HG03439 (cell line): ENCODE measurements at regions not wholly inside any gene's neighbourhood (a gene's known extent, or its start where the extent isn't known, plus 50 kb on each side); places are given as distances from the start of the nearest gene placed in this dataset.
"Not testable (repeated sequence)": the region's sequence is repeated elsewhere in the genome, so short reads cannot be mapped to it uniquely, and the experiment has no call there.

Experiments
- ATAC-seq: cut with Tn5 transposase; IDR thresholded peaks from one replicate; pipeline ENCODE4 v1.9.1; 2021; ENCODE audit warnings: mild to moderate bottlenecking, moderate library complexity; ENCODE audit not compliant: unreplicated experiment

DNA sequence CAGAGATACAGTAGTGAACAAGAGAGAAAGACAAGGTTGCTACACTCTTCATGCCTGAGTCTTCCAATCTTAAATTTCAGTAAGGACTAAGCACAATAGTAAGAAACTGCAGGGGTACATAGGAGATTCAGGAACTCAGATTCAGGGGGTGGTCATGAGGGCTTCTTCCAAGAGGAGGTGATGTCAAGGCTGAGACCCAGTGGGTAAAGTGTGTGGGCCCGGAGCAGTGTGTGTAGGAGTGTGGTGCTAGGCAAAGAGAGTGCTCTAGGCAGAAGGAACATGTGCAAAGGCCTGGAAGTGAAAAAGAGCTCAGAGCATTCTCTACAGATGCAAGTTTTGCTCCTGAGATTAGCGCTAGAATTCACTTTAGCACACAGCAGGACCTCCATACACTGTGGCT is 102.9 kb upstream of the SPATA12 start:
- ATAC-seq: no peak

DNA sequence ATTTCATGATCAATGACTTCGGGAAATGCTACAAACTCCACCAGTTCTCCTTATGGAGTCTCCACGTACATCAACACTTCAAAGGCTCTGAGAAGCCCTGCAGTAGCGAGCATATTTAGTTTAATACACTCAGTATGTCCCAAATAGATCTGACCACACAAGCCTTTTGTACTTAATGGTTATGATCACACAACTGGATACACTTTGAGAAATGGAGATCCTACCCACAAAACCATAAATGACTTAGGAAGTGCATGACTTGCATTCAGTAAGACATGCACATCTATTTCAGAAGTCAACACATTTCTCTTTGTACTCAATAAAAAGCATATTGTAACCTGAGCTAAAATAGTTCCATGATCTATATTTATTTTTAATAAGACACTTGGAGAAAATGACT is 103.6 kb upstream of the SPATA12 start:
- no peak for ATAC-seq

DNA sequence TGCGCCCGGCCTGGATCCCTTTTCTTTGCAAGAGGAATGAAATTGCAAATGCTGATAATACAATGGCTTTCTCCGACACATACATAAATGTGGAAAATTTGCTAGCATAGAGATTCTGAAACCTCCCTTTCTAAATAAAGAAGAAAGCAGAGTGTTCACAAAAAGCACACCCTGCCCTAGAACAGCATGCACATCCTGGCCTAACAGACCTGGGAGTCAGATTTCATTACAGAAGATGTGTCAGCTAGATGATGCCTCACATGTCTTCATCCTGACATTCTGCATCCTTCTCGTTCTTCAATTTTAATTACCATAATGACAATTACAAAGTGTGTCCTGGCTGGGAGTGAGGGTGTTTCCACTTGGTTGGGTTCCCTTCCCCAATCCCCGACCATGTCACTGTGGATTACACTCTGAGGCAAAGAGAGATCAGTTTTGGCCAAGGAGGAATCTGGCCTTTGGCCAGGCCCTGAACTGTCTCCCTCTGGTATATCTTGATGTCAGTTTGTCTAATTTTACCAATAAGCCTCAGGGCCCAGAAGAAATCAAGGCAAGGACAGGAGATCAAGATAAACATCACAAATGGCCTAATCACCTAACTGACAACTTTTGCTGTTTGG is 104.9 kb upstream of the SPATA12 start:
- ATAC-seq: no peak

DNA sequence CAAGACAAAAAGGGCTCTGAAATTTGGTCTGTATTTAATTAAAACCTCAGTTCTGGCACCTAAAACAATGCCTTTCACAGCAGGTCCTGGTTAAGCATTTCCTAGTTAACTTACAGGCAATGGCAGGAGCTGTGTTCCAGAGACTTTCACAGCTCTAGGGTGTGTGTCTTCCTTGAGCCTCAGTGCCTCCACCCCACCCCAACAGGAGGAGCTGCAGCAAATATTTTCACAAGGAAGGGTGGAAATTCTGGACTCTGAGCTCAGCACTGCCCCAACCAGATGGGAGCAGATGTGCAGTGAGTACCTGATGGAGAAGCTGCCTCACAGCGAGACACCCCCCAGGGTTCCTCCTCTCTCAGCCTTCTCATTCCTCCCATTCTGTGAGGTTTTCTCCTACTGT is 106.3 kb upstream of the SPATA12 start:
- no peak for ATAC-seq

DNA sequence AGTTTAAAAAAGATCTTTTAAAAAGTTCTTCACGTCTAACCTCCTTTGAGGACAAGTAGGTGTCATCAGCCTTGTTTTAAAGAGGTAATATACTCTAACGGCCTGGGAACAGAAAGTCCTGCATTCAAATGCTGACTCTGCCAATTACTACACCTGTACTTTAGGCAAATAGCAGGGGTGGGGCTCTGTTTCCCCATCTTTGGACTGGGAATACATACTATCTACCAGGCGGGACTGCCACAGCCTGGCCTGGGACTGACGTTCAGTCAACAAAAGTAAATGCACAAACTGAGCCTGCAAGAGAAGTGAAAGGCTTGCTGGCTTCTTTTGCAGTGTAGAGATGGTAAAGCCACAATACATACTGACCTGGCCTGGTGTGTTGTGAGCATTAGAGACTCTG is 107.6 kb upstream of the SPATA12 start:
- ATAC-seq: no peak

DNA sequence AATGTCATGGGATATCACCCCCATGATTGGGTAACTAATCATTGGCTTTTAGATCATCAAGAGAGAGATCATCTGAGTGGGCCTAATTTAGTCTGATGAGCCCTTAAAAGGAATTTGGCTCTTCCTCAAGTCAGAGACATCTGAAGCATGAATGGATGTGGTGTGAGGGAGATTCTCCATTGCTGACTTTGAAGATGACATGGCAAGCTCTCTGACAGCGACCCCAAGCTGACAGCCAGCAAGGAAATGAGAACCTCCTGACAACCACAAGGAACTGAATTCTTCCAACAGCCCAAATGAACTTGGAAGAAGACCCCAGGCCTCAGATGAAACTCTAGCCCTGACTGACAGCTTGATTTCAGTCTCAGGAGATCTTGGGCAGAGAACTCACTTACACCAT is 108.4 kb upstream of the SPATA12 start:
- no peak for ATAC-seq

DNA sequence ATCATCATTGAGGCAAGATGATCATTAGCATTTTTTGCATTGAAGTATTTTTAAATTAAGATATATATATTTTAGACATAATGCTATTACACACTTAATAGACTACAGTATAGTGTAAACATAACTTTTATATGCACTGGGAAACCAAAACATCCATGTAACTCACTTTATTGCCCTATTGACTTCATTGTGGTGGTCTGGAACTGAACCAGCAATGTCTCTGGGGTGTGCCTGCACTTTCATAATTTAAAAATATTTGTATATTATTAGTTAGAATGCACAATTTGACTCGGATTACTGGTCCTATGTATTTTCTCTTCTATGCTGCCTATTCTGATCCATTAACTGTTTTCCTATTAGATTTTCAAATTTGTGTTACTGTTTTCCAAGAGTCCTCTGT is 109.1 kb upstream of the SPATA12 start:
- ATAC-seq: no peak

DNA sequence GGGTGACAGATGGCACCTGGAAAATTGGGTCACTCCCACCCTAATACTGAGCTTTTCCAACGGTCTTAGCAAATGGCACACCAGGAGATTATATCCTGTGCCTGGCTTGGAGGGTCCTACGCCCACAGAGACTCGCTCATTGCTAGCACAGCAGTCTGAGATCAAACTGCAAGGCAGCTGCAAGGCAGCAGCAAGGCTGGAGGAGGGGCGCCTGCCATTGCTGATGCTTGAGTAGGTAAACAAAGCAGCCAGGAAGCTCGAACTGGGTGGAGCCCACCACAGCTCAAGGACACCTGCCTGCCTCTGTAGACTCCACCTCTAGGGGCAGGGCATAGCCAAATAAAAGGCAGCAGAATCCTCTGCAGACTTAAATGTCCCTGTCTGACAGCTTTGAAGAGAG is 115.1 kb upstream of the SPATA12 start:
- ATAC-seq: not testable (repeated sequence)

DNA sequence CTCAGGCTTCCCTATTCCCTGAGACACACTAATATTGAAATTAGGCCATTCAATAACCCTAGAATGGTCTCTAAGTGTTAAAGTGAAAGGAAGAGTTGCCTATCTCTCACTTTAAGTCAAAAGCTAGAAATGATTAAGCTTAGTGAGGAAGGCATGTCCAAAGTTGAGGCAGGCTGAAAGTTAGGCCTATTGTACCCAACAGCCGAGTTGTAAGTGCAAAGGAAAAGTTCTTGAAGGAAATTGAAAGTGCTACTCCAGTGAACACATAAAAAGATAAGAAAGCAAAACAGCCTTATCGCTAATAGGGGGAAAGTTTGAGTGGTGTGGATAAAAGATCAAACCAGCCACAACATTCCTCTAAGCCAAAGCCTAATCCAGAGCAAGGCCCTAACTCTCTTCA is 117.9 kb upstream of the SPATA12 start:
- no peak for ATAC-seq

DNA sequence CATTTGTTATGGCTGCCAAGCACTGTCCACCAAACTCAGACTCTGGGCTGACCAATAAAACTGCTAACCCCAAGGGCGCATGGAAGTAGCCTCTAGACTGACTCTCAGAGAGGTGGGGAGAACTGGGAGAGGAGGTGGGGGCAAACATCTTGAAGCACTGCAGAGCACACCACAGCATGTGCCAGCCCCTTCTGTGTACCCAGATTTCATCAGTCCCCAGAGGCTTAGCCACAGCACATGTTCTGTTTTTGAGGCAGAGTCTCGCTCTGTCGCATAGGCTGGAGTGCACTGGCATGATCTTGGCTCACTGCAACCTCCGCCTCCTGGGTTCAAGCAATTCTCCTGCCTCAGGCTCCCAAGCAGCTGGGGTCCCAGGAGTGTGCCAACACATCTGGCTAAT is 119.5 kb upstream of the SPATA12 start:
- ATAC-seq: no peak

DNA sequence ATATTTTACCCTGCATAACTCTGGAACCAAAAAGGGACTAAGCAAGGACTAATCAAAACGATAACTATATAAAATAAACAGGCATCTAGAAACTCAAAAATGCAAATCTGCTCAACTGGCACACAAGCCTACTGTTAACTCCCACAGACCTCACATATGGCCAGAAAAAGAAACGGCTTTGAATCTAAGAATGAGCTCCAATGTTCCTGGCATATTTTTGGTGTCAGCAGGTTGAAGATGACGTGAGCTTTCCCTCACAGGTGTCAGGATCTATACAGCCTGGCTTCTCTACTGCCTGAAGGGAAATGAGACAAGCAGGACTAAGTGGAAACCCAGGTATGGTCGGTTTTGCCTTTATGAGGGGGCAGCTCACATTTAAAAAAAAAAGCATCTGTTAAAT is 120.1 kb upstream of the SPATA12 start:
- ATAC-seq: no peak

DNA sequence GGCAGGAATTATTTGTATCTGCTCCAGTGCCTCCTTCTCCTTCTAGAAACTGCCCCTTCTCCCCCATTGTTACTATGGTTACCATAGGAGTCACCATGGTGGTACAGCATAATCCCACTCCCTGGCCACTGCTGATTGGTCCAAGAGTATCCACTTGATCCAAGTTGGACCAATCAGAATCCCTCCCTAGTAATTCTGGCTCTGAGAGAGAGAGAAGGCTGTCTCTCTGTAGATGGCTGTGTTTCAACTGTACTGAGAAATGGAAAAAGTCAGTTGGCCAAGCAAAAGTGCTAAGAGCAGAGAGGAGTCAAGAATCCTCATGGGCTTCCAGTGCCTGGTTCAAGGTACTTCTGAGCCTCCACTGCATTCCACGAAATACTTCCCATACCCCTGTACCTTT is 120.6 kb upstream of the SPATA12 start:
- ATAC-seq: no peak

DNA sequence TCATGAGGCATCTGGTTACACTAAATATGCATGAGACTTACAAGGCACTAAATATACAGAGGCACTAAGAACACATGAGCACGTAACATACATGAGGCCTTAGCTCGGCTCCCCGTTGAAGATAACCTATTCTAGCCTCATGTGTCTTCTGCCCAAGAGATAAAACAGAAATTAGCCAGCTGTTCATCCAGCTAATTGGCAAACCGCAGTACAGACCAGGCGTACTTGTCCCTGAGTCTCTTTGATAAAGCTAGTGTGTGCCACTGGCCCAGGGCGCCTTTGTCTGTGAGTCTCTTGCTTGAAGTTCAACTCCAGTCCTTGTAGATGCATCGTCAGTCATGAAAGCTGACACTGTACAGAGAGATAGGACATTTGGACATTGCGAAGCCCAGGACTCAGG is 121.9 kb upstream of the SPATA12 start:
- no peak for ATAC-seq

DNA sequence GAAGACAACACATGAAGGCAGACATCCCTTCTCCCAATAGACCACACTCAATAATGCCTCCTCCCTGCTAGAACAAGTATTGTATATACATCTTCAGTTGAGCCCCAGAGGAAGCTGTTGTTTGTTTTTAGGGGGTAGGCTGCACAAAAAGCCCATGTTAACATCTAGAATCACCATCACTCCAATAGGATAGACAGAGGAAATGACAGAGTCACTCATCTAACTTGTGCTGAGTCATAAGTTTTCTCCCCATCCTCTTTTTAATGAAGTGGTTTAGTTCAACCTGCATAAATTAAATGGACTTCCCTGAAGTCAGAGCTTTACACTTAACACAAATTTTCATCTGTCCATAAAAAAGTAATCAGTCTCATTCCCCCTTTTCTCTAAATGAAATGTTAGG is 122.9 kb upstream of the SPATA12 start:
- ATAC-seq: no peak

DNA sequence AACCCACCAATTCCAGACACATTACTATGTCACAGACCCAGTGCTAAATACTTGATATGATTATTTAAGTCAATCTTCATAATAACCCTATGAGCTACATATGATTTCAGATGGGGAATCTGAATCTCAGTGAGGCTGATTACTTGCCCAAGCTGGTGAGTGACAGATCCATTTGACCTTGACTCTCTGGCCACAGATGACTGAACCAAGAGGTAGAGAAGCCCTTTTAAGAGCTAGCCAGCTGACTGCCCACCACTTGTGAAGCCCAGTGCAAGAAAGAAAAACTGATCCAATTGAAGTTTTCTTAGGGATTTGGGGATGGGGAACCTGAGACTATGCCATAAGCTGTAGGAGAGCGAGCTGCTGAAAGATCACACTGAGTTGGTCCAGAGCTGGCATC is 124.7 kb upstream of the SPATA12 start:
- ATAC-seq: no peak

DNA sequence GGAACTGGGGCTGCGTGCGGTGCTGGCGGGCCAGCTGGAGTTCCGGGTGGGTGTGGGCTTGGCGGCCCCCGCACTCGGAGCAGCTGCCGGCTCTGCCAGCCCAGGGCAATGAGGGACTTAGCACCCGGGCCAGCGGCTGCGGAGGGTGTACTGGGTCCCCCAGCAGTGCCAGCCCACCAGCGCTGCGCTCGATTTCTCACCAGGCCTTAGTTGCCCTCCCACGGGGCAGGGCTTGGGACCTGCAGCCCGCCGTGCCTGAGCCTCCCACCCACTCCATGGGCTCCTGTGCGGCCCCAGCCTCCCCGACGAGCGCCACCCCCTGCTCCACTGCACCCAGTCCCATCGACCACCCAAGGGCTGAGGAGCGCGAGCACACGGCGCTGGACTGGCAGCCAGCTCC is 126.0 kb upstream of the SPATA12 start:
- not testable (repeated sequence) for ATAC-seq

DNA sequence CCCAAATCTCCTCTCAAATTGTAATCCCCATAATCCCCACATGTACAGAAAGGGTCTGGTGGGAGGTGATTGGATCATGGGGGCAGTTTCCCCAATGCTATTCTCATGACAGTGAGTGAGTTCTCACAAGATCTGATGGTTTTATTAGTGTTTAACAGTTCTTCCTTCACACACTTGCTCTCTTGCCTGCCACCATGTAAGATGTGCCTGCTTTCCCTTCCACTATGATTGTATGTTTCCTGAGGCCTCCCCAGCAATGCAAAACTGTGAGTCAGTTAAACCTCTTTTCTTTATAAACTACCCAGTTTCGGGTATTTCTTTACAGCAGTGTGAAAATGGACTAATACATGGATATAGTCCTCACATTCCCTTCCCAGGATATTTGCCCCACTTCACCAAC is 126.7 kb upstream of the SPATA12 start:
- no peak for ATAC-seq

DNA sequence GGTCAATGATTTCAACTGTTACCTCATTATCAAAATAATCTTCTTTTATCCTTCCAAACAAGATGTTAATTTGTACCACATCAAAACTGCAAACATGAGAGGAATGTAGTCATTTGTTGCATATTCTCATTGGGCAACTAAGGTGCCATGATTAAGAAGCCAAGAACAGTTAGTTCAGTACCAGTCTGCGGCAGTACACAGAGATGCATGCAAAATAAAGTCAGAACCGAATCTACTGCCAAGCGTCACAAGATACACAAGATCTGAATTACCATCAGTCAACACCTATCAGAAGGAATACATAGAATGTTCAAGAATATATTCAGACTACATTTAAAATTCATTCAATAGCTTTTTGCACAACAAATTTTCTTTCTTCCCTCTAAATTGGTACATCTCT is 127.6 kb upstream of the SPATA12 start:
- ATAC-seq: no peak

DNA sequence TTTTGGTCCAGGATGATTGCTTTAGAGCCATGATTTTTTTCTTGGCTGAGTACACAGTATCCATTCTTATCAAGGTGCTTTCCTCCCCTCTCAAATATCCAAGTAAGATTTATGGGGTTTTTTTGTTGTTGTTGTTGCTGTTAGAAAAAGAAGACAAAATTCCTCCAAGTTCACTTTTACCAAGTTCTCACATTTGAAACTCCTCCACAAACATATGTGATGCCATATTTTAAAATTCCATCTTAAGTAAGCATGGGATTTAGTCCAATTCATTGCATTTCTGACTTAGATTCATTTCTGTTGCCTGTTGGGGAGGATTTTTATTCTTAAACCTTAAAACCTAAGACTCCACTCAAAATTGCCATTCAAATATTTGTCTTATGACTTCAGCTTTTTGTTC is 128.6 kb upstream of the SPATA12 start:
- no peak for ATAC-seq

DNA sequence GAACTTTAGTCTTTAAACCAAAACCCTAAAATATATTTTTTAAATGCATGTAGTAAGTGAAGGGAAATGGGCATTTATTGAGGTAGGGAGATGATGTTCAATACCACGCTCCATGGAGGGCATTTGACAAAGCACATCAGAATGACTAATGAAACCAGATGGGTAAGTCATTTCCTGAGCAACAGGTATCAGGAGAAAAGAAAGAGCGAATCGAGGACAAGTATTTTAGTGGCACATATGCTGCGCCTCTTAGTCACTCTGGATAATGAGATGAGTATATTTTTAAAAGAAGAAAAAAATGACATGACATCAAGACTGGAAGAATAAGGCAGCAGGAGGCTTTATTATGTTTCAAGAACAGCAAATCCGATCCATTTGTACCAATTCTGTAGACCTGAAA is 129.0 kb upstream of the ARHGEF3 start:
- no peak for ATAC-seq

DNA sequence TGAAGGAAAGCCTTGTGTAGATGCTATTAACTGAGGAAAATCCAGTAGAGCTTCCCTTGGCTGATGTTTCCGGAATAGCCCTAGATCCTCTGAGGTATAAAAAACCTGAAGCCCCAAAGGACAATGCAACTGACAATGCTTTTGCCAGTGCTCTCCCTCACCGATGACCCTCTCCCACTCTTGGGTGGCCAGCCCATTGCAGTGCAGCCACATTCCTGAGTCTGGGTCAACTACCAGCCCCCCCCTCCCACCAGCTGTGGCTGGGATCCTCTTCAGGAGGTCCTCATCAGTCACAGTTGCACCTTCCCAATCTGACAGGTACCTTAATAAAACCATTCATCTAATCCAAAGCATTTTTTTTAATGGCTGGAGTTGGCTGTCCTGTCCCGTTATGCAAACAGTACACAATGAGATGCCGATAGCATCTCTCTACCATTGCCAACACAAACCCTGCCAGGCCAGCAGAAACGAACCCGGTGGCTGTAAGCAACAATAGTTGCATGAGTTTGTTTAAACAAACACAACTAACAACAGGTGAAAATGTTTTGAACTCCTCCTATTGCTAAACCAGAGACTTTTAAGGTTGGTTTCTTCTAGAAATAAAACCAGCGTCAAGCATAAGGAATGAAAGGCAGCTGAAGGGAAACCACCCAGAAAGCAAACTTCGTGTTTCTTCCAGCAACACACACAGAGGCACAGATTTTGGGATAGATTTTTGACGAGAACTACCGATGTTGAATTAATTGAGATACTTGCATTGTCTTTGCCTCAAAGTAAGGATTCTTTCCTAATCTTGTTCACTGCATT is 128.3 kb upstream of the ARHGEF3 start:
- no peak for ATAC-seq

DNA sequence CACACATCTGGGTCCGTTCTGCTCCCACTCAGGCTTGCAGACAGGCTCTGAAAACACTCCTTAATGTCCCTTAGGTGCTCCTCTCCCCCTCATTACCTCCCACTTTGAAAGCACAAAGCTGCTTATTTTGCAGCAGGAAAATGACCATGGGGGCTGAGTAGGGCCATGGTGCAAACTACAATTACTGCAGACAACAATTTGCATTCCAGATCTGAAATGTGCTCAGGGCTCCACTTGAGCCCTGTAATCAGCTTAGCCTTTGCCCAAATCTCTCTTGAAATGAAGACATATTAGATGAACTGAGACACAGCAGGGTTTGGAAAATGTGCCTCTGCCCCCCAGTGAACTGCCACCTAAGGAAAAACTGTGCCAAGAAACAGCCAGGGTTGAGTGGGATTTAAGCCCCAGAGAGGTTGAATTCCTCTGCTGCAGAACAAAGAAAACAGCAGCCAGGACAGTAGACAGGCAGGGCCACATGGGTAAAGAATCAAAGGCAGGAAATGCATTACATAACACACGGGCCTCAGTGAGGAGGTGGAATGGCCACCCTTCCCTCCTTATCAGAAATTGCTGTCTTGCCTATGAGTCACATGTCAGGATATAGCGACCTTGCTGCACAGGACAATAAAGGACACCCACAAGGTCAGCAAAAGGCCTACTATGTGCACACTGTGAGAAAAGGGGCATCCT is 126.8 kb upstream of the ARHGEF3 start:
- ATAC-seq: no peak
